ENCODE measurements at regions not wholly inside any gene's neighbourhood (a gene's known extent, or its start where the extent isn't known, plus 50 kb on each side); places are given as distances from the start of the nearest gene placed in this dataset.

GRCh38 chr5:31048282-31049270 is 144.9 kb upstream of the CDH6 start:
- no peak for DNase-seq

DNA sequence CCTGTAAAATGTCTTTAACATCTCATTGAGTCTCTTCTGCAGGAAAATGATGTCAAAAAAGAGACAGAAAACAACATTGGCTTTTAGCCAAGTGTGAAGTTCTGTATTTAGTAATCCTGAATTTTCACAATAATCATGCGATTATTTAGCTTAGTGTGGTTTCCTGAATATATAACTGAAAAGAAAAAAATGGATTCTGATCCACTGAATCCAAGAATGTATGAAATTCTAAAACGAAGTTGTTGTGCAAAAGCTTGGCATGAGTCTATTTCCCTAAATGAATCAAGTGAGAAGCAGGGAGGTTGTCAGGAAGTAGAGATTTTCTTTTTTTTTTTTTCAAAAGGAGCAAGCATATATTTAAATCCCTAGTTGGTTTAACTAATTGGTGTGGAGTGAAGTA is 145.9 kb upstream of the CDH6 start:
- no peak for DNase-seq

DNA sequence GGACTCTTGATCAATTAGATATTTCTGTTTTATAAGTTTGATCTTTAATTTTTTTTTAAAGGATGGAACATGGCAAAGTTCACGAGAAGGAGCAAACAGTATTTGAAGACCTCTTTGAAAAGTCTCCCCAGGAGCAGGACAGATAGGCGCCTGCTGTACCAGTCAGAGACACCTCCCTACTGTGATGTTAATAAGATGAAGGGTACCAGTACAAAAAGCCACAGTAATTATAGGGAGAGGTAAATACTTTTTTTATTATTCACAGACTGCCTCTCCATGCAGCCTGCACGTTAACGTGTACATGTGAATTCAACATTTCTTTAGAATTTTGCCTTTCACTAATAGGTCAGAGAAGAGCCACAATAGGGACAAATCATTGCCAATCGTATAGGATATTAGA is 146.5 kb upstream of the CDH6 start:
- DNase-seq, result no peak

- no peak for DNase-seq
Measured at GRCh38 chr5:31036411-31036810, 157.1 kb upstream of the CDH6 start.

DNA sequence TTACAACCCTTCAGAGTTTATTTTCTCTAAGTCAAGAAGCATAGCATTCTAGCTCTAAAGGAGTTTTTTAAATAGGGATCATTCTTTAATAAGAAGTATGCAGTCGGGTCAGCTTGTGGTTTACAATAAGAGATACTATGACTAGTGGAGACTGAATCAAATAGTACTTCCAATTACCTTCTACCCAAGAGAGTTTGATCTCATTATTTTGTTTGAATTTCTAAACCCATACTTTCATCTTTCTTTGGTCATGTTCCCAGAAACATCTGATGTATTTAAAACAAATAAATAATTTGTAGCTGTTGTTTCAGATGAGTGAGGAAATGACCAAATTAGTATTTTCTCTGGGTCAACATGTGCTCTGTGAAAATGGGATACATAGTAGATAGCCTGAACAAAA is 160.2 kb upstream of the CDH6 start:
- no peak for DNase-seq

DNA sequence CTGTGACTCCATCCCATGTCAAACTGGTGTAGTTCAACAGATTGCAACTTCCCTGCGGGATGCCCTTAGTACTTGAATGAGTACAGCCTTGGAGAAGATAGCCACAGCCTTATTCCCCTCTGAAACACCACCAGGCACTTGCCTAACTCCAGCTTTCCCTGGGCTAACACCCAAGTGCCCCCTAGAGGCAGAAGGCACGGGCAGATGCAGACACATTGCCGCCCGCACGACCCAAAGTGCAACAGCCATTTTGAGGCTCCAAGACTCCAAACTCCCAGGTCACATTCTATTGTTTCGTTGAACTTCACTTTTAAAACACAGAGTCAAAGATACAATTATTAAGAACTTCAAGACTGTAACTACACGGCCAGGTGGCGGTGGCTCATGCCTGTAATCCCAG is 163.6 kb upstream of the CDH6 start:
- no peak for DNase-seq

- no peak for DNase-seq
Measured at GRCh38 chr5:31027721-31028120, 165.8 kb upstream of the CDH6 start.

DNA sequence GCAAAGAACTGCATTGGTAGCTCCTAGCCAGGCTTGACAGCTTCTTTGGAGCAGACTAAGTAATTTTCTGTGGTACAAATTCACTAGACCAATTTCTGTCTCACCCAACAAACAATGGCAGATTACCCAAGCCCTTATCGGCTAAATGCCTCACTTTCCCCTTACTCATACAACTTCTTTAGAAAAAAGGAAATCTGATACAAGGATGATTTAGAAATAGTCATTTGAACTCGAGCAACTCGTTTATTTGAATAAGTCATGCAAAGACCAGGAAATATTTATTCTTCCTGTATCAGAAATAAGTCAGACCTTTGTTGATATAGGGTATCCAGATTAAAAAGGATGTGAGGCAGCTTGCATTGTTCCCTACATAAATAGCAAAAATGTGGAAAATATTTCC is 170.4 kb upstream of the CDH6 start:
- DNase-seq, result no peak

DNA sequence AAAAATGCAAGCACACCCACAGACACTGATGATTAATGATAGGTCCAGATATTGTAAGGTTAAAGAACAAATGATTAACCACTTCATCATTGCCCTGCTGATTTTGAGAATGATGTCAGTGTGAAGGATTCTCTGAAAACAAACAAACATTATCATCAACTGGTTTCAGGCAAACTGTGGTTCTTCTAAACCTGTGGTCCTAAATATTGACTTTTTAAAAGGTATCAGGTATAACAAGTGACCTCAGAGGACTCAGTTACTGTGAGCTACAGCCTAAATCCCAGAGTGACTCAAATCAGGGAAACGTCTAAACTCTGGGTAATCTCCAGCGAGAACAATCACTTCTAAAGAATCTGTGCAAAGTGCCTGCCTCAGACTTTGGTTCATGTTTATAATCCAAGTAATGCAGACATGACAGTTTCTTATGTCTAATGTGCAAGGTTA is 172.3 kb upstream of the CDH6 start:
- no peak for DNase-seq

- no peak for DNase-seq
Measured at GRCh38 chr5:31008231-31008630, 185.3 kb upstream of the CDH6 start.

DNA sequence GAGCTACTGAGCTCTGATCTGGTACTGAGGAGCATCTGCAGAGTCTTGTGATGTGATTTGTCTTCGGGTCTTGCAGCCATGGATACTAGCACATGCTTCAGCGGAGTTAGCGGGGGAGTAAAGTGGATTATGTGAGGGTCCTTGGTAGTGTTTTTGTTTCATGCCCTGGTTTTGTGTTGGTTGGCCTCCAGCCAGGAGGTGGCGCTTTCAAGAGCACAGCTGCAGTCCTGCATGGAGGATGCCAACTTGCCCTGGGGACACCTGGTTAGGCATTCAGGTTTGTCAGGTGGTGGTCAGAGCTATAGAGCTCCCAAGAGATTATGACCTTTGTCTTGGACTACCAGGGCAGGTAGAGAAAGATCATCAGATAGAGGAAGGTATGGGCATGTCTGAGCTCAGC is 185.8 kb upstream of the CDH6 start:
- no peak for DNase-seq

GRCh38 chr5:31000287-31000686 is 193.2 kb upstream of the CDH6 start:
- DNase-seq, result no peak

DNA sequence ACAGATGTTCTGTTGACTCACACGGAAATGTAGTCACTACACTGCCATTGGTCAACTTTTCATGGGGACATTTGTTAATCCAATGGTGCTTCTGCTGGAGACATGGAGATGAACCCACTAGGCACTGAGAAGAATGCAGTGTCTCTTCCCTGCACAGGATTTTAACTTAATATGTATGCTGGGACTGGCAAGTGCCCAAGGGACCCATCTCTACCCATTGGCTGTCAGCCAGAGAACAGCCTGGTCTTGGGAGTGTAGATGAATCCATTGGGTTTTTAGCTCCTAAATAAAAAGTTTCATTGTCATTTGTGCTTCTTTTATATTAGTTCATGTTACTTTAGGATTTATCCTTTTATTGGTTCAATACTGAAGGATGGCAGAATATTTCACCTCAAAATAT is 195.8 kb upstream of the CDH6 start:
- no peak for DNase-seq

GRCh38 chr5:30994902-30995301 is 198.6 kb upstream of the CDH6 start:
- no peak for DNase-seq

GRCh38 chr5:30994176-30994575 is 199.3 kb upstream of the CDH6 start:
- no peak for DNase-seq

DNA sequence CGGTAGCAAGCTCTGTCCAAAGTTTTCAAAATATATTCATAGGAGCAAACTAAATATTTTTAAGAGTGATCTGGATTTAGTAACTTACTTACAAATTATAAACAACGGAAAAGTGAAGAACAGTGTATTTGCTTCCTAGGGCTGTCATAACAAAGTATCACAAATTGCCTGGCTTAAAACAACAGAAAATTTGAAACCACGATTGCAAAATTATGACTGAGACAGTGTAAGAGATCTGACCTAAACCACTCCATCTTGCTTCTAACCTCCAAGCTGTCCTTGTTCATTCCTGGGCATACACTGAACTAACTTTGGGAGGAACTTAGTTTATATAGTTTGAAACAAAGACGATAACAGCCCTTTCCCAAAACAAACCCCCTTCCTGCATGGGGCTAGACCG is 202.0 kb upstream of the CDH6 start:
- DNase-seq, result no peak

DNA sequence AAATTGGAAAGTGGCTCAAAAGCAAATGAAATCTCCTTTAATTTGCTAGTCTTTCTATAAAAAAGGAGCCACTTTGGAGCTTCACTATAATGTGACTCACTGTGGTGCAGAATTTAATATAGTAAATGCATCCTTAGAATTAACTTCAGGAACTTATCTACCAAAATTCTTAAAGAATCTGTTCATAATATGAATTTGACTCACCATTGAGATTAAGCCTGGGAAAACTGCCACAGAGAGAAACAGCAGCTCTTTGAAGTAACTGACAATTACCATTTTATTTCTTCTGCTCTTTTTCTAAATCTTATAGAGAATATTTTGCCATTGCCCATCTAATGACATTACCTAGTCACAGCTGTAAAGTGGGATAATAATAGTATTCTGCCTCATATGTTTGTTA is 211.9 kb upstream of the CDH6 start:
- DNase-seq, result no peak

- DNase-seq, result no peak
Measured at GRCh38 chr5:30968971-30969370, 224.5 kb upstream of the CDH6 start.

- no peak for DNase-seq
Measured at GRCh38 chr5:30960036-30960435, 233.4 kb upstream of the CDH6 start.

GRCh38 chr5:30959238-30959637 is 234.2 kb upstream of the CDH6 start:
- no peak for DNase-seq

- no peak for DNase-seq
Measured at GRCh38 chr5:30957591-30957990, 235.9 kb upstream of the CDH6 start.

DNA sequence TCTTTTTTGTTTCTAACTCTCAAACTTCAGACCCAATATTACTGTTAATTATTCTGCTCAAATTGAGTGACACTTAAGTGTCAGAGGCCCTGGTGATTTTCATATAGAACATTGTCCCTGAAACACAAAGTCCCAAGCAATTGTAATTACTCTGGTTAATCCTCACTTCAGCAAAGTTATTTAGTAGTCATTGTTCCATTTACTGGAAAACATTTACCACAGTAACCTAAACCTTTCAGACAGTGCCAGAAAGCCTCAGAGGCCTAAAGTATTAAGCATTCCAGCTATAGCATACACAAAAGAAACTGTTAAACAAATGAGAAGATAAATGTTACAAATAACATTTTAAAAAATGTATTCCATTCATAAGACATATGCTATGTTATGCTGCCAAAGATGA is 237.2 kb upstream of the CDH6 start:
- no peak for DNase-seq

DNA sequence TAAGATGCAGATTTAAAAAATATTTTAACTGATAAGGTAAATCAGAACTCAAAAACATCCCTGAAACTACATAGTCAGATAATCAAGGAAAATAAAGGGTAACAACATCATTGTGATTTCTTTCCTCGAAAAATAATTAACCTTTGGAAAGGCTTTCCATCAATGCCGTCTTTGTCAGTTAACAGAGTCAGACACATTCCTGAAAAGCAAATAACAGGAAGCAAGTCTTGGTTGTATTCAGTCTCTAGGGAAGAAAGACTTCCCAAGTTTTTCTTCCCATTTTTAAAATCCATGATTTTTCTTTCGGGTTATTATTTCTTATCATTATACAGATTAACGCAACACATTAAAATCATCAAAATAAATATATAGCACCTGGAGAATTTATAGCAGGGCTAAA is 256.4 kb upstream of the CDH6 start:
- no peak for DNase-seq

GRCh38 chr5:30933599-30933998 is 259.9 kb upstream of the CDH6 start:
- no peak for DNase-seq
